HG03060 (cell line): ENCODE measurements at regions not wholly inside any gene's neighbourhood (a gene's known extent, or its start where the extent isn't known, plus 50 kb on each side); places are given as distances from the start of the nearest gene placed in this dataset.

Source experiments
- ATAC-seq: cut with Tn5 transposase; IDR thresholded peaks from one replicate; pipeline ENCODE4 v1.9.1; 2021; ENCODE audit warnings: low read depth, moderate number of reproducible peaks; ENCODE audit not compliant: unreplicated experiment

- ATAC-seq: no peak
These were observed 50.3 kb upstream of the SORBS2 start for GRCh38 chr4:185862340-185862739.

DNA sequence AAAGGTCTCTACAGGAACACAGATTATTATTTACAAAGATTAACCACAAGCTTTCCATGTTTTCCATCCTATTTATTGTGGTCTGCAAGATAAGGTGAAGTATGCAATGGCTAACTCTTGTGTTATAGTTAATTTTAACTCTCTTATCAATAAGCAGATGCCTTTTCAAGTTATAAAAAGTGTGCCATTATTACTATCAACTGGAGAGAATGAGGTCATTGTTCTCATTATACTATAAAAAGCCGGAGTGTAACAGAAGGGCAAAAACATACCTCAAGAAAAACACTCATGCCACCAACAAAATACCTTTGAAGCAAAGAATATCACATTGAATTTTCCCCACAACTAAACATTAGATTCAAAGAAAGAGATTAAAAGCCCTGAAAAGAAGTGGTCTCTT is 52.0 kb upstream of the SORBS2 start:
- no peak for ATAC-seq

DNA sequence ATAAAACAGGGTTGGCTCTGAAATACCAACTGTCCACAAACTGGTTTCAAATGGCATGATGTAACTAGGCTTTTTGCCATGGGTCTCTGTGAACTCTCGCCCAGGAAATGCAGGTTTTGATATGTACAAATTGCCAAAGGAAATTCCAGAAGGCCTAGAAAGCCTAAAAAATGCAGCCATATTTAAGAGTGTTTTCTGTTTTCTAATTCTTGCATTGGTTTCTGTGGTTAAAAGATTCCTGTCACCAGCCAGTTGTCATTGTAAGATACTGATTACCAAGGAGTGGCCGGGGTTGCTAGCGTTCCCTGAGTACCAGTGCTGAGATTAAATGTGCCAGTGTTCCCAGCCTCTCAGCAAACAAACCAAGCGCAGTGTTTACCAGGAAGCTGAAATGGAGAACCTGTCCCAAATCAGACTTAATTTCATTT is 53.9 kb upstream of the SORBS2 start:
- ATAC-seq: no peak

DNA sequence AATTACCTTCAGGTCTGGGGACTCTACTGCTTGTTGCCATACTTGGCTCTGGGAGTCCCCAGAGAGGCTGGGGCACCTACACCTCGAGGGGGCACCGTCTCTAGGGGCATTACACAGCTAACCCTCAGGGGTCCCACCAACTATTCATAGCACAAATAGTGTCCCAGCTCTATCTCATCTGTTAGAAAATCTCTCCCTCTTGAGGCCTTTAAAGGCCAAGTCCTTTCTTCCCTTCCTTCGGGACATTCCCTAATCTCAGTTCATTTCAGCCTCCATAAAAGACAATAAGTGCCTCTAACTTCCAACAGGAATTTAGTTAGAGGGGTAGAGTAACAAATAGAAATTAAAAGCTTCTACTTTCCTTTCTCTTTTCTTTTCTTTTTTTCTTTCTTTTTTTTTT is 55.8 kb upstream of the SORBS2 start:
- no peak for ATAC-seq

DNA sequence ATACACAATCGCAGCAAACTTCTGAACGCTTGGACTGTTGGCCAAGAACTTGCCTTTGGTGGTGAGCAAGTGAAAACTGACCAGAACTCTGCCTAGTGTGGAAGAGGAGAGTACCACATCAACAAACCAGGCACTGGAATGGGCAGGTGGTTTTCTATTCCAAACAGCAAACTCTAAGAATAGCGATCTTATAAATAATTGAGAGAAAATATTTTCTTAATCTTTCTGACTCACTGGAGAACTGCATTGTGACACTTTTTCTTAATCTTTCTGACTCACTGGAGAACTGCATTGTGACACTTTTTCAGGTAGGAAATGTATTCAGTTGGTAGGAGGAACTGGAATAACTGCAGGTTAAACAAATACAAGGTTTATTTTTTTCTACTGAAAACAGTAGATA is 57.0 kb upstream of the SORBS2 start:
- ATAC-seq: no peak

GRCh38 chr4:185869427-185869826 is 57.4 kb upstream of the SORBS2 start:
- no peak for ATAC-seq

DNA sequence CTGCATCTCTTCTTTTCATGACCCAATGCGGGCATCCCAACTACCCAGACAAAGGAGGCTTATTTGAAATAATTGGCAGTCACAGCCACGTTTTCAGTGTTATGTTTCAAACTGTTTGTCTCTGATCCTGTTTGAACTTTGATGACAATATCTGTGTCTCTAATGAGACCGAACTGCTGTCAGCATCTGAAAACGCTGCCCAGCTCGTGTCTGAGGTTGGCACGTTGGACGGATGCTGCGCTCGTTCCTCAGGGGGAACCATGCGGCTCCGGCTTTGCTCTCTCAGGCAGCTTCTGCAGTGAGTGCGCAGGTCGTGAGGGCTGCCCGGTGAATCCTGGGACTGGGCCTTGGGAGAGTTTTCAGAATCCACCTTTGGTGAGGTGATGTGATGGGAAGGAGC is 58.4 kb upstream of the SORBS2 start:
- no peak for ATAC-seq

DNA sequence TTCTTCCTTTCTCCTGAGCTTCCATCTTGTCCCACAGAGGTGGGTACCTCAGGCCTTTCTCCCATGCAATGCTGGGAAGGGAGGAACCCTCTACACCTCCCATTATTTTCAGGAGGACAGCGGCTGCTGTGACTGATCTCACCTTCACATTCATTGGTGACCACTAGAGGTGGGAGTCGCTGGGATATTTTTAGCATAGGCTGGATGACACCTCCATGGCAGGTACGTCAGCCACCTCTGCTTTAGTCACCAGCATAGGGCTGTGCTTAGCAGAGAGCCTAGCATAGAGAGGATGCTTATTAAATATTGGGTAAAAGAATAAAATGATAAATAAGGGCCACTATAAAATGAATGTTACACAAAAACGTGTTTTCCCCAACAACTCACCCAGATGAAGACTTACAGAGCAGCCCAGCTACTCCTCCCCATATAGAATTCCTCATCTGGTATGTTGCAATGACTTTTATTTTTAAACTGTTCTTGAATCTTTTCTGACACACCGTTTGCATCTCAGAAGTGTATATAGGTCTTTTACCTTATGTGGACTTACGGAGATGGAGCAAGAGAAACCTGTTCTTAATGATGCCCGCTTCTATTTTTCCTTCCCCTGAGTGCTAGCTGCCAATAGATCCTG is 60.9 kb upstream of the SORBS2 start:
- no peak for ATAC-seq

DNA sequence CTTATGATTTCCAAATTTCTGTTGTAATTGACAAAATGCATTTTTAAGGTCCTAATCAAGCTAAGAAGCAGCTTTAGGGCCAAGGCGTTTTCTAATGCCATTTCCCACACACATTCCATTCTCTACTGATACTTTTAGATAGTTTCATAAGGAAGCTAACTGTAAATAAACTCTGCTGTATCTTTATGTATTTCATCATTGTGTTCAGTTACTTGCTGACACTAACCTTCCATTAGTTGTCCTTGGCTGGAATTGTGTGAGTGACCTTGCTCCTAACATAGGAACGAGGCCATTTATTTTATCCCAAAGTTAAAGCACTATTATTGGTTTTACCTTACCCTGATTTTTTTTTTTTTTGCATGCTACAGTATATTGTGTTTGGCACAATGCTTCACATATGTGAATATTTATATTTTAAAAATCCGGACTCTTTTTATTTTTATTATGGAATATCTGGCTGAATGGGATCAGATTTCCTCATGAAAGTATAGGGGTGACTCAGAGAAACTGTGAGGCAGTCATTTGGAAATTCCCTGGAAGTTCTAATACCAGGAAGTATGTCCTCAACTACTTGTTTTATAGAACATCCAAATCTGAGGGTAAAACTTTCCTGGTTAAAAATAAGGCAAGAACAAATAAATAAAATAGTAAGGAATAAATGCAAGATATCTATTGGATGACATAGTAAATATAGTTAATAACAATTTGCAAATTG is 62.7 kb upstream of the SORBS2 start:
- ATAC-seq: no peak

- no peak for ATAC-seq
These were observed 63.4 kb upstream of the SORBS2 start for GRCh38 chr4:185875316-185875907.

GRCh38 chr4:185878633-185879032 is 66.6 kb upstream of the SORBS2 start:
- no peak for ATAC-seq

DNA sequence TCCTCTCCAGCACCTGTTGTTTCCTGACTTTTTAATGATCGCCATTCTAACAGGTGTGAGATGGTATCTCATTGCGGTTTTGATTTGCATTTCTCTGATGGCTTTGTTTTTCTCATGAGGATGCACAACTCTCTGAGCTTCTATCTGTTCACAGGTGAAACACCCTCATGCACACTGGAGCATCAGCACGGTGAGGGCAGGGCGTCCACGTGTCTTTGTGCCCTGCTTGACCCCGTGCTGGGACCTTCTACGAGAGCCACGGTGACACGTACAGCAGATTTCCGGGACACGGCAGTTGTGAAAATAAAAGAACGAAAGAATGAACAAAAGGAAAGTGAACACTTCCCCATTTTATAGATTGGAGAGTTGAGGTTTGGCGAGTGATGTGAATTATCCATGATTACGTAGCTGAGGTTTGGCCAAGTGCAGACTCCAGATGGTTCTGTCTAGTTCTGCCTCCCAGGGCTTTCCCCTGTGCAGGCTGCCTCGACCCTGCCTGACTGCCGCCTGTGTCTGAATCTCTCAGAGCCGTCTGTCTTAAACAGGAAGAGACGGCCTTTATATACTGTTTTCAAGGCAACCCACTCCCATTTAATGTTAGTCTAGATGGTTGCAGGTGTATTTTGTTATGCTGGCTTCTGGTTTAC is 67.8 kb upstream of the SORBS2 start:
- ATAC-seq: no peak

GRCh38 chr4:185880571-185880970 is 68.6 kb upstream of the SORBS2 start:
- no peak for ATAC-seq

- no peak for ATAC-seq
These were observed 69.4 kb upstream of the SORBS2 start for GRCh38 chr4:185881430-185881829.

- ATAC-seq: no peak
These were observed 71.6 kb upstream of the SORBS2 start for GRCh38 chr4:185883591-185883990.

DNA sequence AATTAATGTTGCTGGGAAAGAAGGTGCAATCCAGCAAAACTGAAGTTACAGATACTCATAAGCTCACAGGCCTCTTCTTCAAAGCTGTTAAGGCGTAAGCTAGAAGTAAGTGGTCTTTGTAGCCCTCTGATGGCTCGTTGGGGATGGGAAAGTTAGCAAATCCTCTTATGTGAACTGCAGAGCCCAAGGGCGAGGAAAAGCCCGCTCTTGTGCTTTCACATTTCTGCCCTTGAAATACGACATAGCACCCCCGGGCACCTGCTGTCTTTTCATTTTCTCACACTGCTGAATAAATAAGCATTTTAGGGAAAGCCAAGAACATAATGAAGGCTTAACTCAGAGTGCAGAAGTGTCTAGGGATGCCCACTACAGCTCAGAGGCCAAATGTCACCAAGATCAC is 73.1 kb upstream of the SORBS2 start:
- no peak for ATAC-seq

DNA sequence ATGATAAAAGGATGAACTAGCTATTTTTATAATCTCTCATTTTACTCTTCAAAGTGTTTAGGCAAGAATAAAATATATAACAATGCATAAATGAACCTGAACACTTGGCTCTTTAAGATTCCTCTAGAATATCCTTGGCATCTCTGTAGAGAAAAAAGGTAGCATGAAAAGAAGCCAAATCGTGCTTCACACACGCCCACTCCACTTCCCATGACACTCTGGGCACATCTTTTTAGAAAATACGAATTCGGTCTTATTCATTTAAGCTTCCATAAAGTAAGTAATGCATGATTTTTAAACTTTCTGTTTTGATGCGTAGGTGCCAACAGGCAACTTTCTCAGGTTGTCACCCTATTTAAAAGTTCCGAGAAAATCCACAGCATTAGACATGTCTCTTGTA is 73.6 kb upstream of the SORBS2 start:
- ATAC-seq: no peak

DNA sequence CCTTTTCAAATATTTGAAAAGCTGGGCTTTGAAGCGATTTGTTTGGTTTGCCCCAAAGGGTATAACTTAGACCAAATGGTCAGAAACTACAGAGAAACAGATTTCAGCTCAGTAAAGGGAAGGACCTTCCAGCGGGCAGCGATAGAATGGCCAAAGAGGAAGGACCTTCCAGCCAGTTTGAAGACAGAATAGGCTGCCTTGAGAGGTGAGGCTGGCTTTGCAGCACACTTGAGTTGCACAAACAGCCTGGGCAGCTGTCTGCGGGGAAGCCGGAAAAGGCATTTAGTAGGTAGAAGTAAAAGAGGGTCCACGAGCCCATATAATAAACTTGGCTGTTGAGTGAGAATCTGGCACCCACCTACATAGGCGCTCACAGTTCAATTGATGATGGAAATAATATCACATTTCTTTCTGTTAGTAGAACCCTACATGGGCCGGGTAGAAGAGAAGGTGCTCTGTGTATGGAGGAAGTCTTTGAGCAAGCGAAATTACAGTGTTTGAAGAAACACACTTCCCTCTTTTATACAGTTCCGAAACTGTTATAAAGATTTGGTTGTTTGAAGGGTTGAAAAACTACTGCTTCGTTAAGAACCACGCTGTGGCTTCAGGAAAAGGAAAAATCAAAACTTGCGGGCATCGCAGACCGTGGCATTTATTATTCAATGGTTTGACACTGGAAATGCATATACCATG is 75.0 kb upstream of the SORBS2 start:
- no peak for ATAC-seq

- ATAC-seq: no peak
These were observed 76.7 kb upstream of the SORBS2 start for GRCh38 chr4:185888676-185889075.

DNA sequence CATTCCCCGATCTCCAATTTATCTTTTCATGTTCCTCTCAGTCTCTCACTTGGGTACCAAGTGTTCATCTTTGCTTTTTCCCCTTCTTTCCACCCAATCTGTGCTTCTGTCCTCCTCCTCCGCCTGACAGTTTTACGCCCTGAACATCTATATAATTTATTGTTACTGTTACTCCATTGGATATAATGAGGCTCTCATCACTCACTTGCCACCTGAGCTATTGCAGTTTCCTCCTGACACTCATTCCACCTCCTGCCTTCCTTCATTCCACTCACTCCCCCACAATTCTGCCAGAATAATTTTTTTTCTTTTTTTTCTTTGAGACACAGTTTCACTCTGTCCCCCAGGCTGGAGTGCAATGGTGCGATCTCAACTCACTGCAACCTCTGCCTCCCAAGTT is 77.6 kb upstream of the SORBS2 start:
- ATAC-seq: no peak

- ATAC-seq: no peak
These were observed 78.2 kb upstream of the SORBS2 start for GRCh38 chr4:185890196-185890595.
